ENCODE measurements at regions not wholly inside any gene's neighbourhood (a gene's known extent, or its start where the extent isn't known, plus 50 kb on each side); places are given as distances from the start of the nearest gene placed in this dataset.

GRCh38 chr7:25754333-25754732 lies 397.7 kb upstream of the NFE2L3 start (continued):
- TF ChIP-seq REST (IDR thresholded peaks at IDR 0.05; ENCODE audit: low read depth): no peak
- no peak for TF ChIP-seq CBX3 (IDR thresholded peaks at IDR 0.05; ENCODE audit: low read depth)
- no peak for TF ChIP-seq JUND (IDR thresholded peaks at IDR 0.05)

GRCh38 chr7:25754751-25755150 lies 397.2 kb upstream of the NFE2L3 start:
- no peak overlapping the region for H2AFZ ChIP-seq (ENCODE audit: low read depth, low read length, poor library complexity, severe bottlenecking)
- RAD21 ChIA-PET (ENCODE audit: low non-redundant PET in 1 of 2, low total read pairs in 2 of 2, uncharacterized antibody in 2 of 2, unreplicated experiment in 2 of 2): no interaction called here
- no peaks in the 10 kb centered on the region for H3K9me3 ChIP-seq (ENCODE audit: control insufficient read depth in 1 of 2, insufficient read depth in 1 of 2, low read depth in 1 of 2, low read length in 2 of 2)
- H3K9ac ChIP-seq (ENCODE audit: low read length): no peak overlapping the region
- H3K27me3 ChIP-seq (ENCODE audit: insufficient read depth, low read length): peaks cover 67% of the 10 kb centered on the region
- DNase-seq (ENCODE audit: low read depth, low spot score): no peak
- TF ChIP-seq CEBPB (IDR thresholded peaks at IDR 0.05; ENCODE audit: low read depth): no peak
- TF ChIP-seq ZNF274 (IDR thresholded peaks at IDR 0.05; ENCODE audit: low read depth, low read length): no peak
- no peak for TF ChIP-seq EZH2 (IDR thresholded peaks at IDR 0.05)
- TF ChIP-seq ZBTB33 (IDR thresholded peaks at IDR 0.05; ENCODE audit: extremely low read depth, insufficient replicate concordance, low read length): no peak
- TF ChIP-seq ZFX (IDR thresholded peaks at IDR 0.05): no peak
- no peak for TF ChIP-seq RAD21 (IDR thresholded peaks at IDR 0.05; ENCODE audit: low read depth)
- no peak for TF ChIP-seq ELF1 (IDR thresholded peaks at IDR 0.05; ENCODE audit: borderline replicate concordance, low read depth)
- no peak for TF ChIP-seq FOSL1 (IDR thresholded peaks at IDR 0.05; ENCODE audit: low read depth)
- TF ChIP-seq ATF3 (IDR thresholded peaks at IDR 0.05): no peak
- no peak for TF ChIP-seq JUND (IDR thresholded peaks at IDR 0.05)
- no TSS peak for BruUV-seq (replicated peaks)
- intact Hi-C loops (cut with micrococcal nuclease): no loop called here
- H4K20me1 ChIP-seq (ENCODE audit: insufficient read depth): no peaks in the 10 kb centered on the region
- H3K4me3 ChIP-seq (replicated peaks in 1 of 2; ENCODE audit: low read depth in 1 of 2, low read length in 2 of 2): no peak overlapping the region
- ATAC-seq: no peak
- CTCF ChIA-PET: no interaction called here
- H3K36me3 ChIP-seq (ENCODE audit: control insufficient read depth in 1 of 2, insufficient read depth in 2 of 2, low read length in 2 of 2): no peaks in the 10 kb centered on the region
- H3K27ac ChIP-seq (ENCODE audit: low read depth, low read length): no peak overlapping the region
- POLR2A ChIA-PET: no interaction called here
- H3K79me2 ChIP-seq (ENCODE audit: insufficient read depth, low read length): no peaks in the 10 kb centered on the region
- H3K4me1 ChIP-seq (ENCODE audit: control insufficient read depth in 1 of 2, insufficient read depth in 2 of 2, low read length in 2 of 2): no peaks in the 10 kb centered on the region
- no peak overlapping the region for H3K4me2 ChIP-seq (ENCODE audit: low read length)
- H3K9me2 ChIP-seq (ENCODE audit: insufficient read depth): no peaks in the 10 kb centered on the region

Data from HCT116 (cell line).